ENCODE measurements at regions not wholly inside any gene's neighbourhood (a gene's known extent, or its start where the extent isn't known, plus 50 kb on each side); places are given as distances from the start of the nearest gene placed in this dataset.

DNA sequence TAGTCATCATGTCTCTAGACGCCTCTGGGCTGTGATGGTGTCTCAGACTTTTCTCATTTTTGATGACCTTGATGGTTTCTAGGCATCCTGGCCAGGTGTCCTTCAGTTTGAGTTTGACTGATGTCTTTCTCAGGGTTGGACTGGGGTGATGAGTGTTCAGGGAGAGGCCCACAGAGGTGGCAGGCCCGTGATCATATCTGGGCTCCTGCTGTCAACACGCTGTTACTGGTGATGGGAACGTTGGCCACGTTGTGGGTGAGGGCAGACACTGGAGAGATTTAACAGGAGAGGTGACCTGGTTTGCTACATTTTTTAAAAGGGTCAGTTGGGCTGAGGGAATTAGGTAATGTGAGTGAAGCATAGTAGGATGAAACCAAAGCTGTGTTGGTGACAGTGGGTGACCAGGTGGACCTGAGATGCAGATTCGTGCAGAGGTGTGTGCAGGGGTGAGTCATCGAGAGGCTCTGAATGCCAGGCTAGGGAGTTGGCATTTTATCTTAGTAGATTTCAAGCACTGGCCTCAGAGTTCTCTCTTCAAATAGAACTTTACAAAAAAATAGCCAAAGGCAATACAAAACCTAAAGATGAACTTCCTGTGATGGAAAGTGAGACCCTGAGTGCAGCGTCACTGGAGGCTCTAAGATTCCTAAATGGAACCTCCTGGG lies 174.1 kb downstream of the CDH26 start:
- no peak for DNase-seq

- no peak for DNase-seq
These were observed 174.8 kb downstream of the CDH26 start for GRCh38 chr20:60132827-60133670.

- DNase-seq: no peak
These were observed 177.1 kb downstream of the CDH26 start for GRCh38 chr20:60135276-60135675.

GRCh38 chr20:60136645-60137401 lies 178.6 kb downstream of the CDH26 start:
- DNase-seq: no peak

DNA sequence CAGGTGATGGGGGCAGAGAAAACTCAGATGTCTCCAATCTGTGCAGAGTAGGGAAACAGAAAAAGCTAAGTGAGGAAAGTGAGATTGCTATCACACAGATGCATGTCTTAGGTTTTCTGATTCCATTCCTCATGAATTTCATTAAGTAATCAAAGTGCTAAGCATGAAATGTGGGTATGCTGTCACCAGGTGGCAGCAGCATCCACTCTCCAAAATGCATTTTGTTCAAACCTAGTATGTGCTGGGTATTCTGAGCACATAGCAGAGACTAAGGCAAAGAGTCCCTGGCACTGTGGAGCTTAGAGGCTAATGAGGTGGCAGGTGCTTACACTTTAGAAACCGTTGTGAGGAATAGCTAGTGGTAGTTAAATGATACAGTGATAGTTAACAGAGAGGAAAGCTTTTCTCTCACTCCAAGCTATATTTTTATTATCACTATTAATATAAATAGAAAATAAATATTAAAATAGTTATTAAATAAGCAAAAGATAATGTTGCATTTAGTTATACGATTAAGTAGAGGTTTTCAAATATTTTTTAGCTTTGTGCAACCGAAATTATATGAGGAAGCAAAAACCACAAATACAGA lies 179.5 kb downstream of the CDH26 start:
- no peak for DNase-seq

- no peak for DNase-seq
These were observed 180.3 kb downstream of the CDH26 start for GRCh38 chr20:60138256-60139220.

GRCh38 chr20:60139663-60140446 lies 181.6 kb downstream of the CDH26 start:
- DNase-seq: no peak

DNA sequence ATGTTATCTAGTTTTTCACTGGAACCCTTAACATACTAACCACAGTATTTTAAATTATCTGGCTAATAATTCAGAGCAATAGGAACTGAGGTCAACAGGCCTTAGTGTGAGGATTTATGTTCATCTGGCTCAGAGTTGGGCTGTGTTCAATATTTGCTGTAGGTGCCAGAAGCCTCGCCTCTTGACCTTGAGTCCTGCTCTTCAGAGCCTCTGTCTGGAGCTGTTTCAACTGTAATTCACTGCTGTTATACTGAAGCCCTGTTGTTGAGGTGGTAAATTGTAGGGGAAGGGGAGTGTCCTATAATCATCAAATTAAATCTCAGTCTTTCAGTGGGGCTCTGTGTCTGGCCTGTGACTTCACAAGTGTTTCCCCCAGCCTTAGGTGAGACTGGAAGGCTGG lies 184.4 kb downstream of the CDH26 start:
- no peak for DNase-seq

- no peak for DNase-seq
These were observed 185.1 kb downstream of the CDH26 start for GRCh38 chr20:60143261-60143842.

DNA sequence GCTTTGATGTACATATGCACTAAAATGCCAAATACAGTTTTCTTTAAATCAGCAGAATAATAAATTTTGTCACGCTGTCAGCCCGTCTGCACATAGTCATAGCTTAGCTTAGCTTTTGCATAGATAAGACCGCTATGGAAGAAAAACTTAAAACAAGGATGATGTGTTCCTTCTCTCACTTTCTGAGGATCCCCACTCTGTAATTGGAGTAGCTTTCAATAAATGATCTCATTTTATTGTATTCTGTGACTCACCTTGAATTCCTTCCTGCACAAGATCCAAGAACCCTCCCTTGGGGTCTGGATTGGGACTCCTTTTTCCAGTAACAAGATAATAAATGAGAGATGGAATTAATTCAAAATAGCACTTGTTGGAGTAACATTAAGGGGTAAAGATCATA lies 186.2 kb downstream of the CDH26 start:
- no peak for DNase-seq

GRCh38 chr20:60144974-60145527 lies 186.8 kb downstream of the CDH26 start:
- no peak for DNase-seq

DNA sequence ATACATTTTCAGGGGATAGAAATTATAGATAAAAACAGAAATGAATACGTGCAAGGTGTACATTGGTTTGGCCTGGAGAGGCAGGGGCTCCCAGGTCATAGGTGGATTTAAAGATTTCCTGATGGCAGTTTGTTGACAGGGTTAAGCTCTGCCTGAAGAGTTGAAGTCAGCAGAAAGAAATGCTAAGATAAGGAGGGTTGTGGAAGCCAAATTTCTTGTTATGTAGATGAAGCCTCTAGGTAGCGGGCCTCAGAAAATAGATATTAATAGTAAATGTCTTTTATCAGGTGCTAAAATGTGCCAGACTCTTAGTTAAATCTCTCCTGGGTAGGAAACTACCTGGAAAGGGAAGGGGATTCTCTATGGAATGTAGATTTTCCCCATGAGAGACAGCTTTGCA lies 188.8 kb downstream of the CDH26 start:
- no peak for DNase-seq

DNA sequence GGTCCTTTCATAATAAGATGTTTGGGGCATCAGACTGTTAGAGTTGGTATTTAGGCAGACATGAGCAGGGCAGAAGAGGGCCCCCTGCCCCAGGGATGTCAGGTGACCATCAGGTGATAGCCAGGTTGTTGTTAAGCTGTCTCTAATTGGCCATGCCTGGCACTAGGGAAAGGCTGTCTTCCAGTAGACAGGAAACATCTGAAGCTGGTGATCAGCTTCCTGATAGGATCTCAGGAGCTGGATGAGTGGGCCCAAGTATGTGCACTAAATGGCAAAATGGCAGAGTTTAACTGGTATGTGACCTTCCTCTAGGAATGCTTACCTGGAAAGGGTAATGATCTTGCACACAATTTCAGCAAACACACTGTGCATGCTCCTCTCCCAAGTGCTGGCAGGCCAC lies 190.7 kb downstream of the CDH26 start:
- DNase-seq: no peak

DNA sequence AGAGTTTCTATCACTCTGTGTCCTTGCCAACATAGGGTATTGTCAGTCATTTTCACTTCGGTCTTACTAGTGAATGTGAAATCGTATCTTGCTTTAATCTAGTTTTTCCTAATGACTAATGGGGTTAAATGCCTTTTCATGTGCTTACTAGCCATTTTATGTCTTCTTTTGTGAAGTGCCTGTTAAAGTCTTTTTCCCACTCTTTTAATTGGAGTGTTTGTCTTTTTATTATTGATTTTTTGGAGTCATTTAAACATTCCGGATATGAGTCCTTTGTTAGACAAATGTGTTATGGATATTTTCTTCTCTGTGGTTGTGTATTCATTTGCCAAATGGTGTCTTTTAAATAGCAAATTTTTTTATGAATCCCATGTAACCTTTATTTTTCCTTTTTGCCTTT lies 194.6 kb downstream of the CDH26 start:
- no peak for DNase-seq

DNA sequence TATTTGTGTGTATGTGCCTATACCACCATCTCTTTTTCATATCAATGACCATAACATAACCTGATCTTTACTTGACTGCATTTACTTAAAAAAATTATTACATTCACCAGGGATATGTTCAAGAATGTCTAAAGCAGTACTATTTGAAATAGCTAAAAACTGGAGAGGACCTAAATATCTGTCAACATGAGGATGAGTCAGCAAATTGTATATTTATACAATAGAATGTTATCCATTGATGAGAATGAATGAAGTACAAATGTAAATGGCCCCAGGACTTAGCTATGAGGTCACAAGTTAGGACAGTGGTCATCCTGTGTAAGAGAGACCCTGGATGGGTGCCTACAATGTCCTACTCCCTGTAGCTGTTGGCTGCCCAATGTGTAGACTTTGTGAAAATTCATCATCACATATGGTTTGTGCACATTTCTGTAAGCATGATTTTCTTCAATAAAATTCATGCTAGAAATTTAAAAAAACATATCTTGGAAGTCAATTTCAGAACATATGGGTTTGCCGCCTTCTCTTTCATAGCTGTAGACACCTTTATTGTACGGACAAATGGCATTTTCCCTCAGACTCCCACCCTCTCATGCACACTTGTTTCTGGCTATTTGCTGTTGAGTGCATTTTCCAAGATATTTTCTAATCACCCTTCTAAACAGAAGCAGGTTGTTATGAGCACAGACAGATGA lies 202.4 kb downstream of the CDH26 start:
- no peak for DNase-seq

DNA sequence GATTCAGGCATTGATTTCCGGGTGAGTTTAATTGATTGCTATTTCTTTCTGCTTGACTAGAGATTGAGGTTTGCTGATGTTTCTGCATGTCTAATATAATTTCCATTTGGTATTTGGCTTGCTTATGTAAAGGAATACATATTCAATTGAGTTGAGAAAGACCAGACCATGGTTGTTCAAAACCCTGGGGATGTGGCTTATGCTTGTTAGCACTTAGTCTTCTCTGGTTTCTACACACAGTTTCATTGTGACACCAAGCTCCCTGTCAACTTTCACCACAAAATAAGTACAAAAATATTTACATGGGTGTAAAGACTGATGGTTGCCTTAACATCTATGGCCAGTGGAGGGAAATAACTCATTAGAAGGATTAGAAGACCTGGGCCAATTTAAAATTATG lies 209.6 kb downstream of the CDH26 start:
- DNase-seq: no peak

GRCh38 chr20:60168963-60169362 lies 210.7 kb downstream of the CDH26 start:
- no peak for DNase-seq

DNA sequence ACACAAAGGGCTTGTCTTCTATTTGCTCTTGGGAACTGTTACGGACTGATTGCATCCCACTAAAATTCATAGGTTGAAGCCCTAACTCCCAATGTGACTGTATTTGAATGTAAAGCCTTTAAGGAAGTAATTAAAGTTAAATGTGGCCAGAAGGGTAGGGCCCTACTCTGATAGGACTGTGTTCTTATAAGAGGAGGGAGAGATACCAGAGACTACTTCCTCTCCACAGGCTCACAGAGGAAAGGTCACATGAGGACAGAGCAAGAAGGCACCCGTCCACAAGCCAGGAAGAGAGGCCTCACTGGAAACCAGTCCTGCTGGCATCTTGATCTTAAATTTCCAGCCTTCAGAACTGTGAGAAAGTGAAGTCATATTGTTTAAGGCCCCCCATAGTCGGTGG lies 211.9 kb downstream of the CDH26 start:
- no peak for DNase-seq

DNA sequence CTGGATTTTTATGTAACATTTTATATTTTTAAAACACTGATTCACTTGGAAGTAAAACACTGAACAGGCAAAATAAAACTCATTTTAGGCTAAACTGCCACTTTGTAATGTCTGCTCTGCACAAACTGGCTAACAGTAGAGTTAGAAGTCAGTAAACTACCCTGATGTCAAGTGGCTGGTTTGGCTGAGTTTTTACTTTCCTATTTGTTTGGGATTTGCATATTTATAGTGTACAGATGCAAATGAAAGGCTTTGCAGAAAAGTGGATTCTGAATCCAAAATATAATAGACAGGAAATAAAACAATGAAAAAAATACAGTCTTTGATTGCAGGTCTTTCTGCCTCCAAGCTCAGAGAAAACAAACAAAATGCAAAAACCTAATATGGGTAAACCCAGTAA lies 213.1 kb downstream of the CDH26 start:
- no peak for DNase-seq

- DNase-seq: no peak
These were observed 213.5 kb downstream of the CDH26 start for GRCh38 chr20:60171738-60172137.
